ENCODE measurements at regions not wholly inside any gene's neighbourhood (a gene's known extent, or its start where the extent isn't known, plus 50 kb on each side); places are given as distances from the start of the nearest gene placed in this dataset.

- Histone ChIP-seq H3K4me3 (no peak overlapping the region), H3K27ac (ENCODE audit: extremely low read depth, low read depth, low read length) (no peak overlapping the region), H3K27me3 (ENCODE audit: control insufficient read depth in 2 of 2, insufficient read depth in 2 of 2, low read length in 2 of 2) (no peaks in the 10 kb centered on the region), H3K4me2 (ENCODE audit: insufficient read depth, low read length) (no peak overlapping the region), H2AFZ (ENCODE audit: low read depth, low read length) (no peak overlapping the region), H3K9me1 (ENCODE audit: control insufficient read depth, insufficient read depth, low read length) (no peaks in the 10 kb centered on the region), H3K79me2 (ENCODE audit: control insufficient read depth, insufficient read depth, low read length) (no peaks in the 10 kb centered on the region), H3K4me1 (replicated peaks in 1 of 2; ENCODE audit: control insufficient read depth in 2 of 2, insufficient read depth in 2 of 2, low read length in 2 of 2) (no peaks in the 10 kb centered on the region), H4K20me1 (replicated peaks; ENCODE audit: control insufficient read depth, insufficient read depth, low read length) (no peaks in the 10 kb centered on the region), H3K9me3 (replicated peaks; ENCODE audit: control insufficient read depth, insufficient read depth, low read depth, low read length) (no peaks in the 10 kb centered on the region), H3K9ac (ENCODE audit: insufficient read depth in 1 of 2, low read depth in 2 of 2, low read length in 2 of 2) (no peak overlapping the region), H3K36me3 (ENCODE audit: control insufficient read depth, insufficient read depth, low read length) (no peaks in the 10 kb centered on the region)
- FAIRE-seq (no peak), ATAC-seq (no peak), DNase-seq (ENCODE audit: extremely low read depth in 1 of 4, low spot score in 3 of 4) (no peak)
- intact Hi-C loops (cut with micrococcal nuclease) (no loop called here), in situ Hi-C loops (cut with MboI) (no loop called here)
- 0% methylated on average over 1 of the region's 3 CpGs for WGBS (ENCODE audit: insufficient coverage, low coverage, missing lambda C conversion rate)
- POLR2A ChIA-PET, result no interaction called here
- CTCF ChIA-PET (ENCODE audit: low intra/inter-chr PET ratio), result no interaction called here
- no TSS peak for BruUV-seq (replicated peaks)
- TF ChIP-seq PHTF2 (CRISPR knock-in tag; IDR thresholded peaks at IDR 0.05) (no peak), FUS (optimal IDR thresholded peaks at IDR 0.05; ENCODE audit: low read depth, low read length) (no peak), ZBTB49 (CRISPR knock-in tag; IDR thresholded peaks at IDR 0.05; ENCODE audit: borderline replicate concordance) (no peak), HOXB6 (CRISPR knock-in tag; IDR thresholded peaks at IDR 0.05; ENCODE audit: borderline replicate concordance) (no peak), ILK (tag; IDR thresholded peaks at IDR 0.05; ENCODE audit: borderline replicate concordance, low read depth) (no peak), IFI16 (CRISPR knock-in tag; IDR thresholded peaks at IDR 0.05) (no peak), SIN3A (IDR thresholded peaks at IDR 0.05; ENCODE audit: borderline replicate concordance in 2 of 2, control insufficient read depth in 1 of 2, low read depth in 2 of 2, low read length in 2 of 2) (no peak), ZBTB40 (IDR thresholded peaks at IDR 0.05) (no peak), ZBTB40 (CRISPR knock-in tag; IDR thresholded peaks at IDR 0.05) (no peak), HMGXB4 (CRISPR knock-in tag; IDR thresholded peaks at IDR 0.05) (no peak)
These were observed 617.3 kb downstream of the RPL10L start for GRCh38 chr14:46034305-46034704.
